ENCODE measurements at regions not wholly inside any gene's neighbourhood (a gene's known extent, or its start where the extent isn't known, plus 50 kb on each side); places are given as distances from the start of the nearest gene placed in this dataset.

DNA sequence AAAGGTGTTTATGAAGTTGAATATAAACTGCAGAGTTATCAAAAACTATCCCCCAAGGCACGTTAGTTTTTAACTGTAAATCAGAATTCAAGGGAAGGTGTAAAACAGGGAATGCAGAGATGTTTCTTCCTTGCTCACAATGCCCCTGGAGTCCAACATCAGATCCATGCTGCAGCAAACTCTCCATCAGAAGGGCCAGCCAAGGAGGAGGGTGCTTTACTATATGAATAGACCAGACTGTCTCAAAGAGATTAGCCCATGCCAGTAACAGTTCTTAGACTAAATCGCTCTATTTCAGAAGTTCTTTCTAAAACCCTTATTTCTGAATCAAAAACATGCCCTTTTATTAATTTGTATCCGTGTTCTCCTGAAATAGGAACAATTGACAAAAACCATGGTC, 362.8 kb upstream of the RPS23 start:
- no peaks in the 10 kb centered on the region for H3K9me3 ChIP-seq (replicated peaks; ENCODE audit: control insufficient read depth, insufficient read depth, low read length)
- no peak for FAIRE-seq
- ChIA-PET RAD21 (ENCODE audit: unreplicated experiment) (interaction anchor here (1.0 to 1.3 kb wide), 4 partner anchors 790 to 918 kb away, joined by 3 to 6 read pairs (median 4); no protein-coding TSS in a partner anchor), SMC1A (ENCODE audit: uncharacterized antibody, unreplicated experiment) (interaction anchor here (0.9 to 2.4 kb wide), 8 partner anchors 18 to 922 kb away, joined by 3 to 11 read pairs (median 4); no protein-coding TSS in a partner anchor), POLR2A (no interaction called here), CTCF (interaction anchor here (0.7 to 2.6 kb wide), 13 partner anchors 17 to 919 kb away, joined by 3 to 18 read pairs (median 5); partner anchors contain the start of gene VCAN)
- H3K36me3 ChIP-seq (ENCODE audit: control insufficient read depth in 2 of 2, insufficient read depth in 2 of 2, low read length in 1 of 2) = no peaks in the 10 kb centered on the region
- no peaks in the 10 kb centered on the region for H3K79me2 ChIP-seq (ENCODE audit: control insufficient read depth, insufficient read depth, low read length)
- H2AFZ ChIP-seq (ENCODE audit: control insufficient read depth, low read depth, low read length) = no peak overlapping the region
- no peak overlapping the region for H3K27ac ChIP-seq (ENCODE audit: control insufficient read depth, insufficient read depth)
- DNase-seq (ENCODE audit: low read depth, low spot score) = no peak
- H4K20me1 ChIP-seq (ENCODE audit: control insufficient read depth, insufficient read depth) = no peaks in the 10 kb centered on the region
- no peaks in the 10 kb centered on the region for H3K4me1 ChIP-seq (ENCODE audit: control insufficient read depth, insufficient read depth, low read length)
- no peak overlapping the region for H3K4me3 ChIP-seq
- H3K27me3 ChIP-seq (replicated peaks in 1 of 2; ENCODE audit: control insufficient read depth in 2 of 2, insufficient read depth in 2 of 2, low read length in 1 of 2) = no peaks in the 10 kb centered on the region; a peak in 1 of 4 replicates
- TF ChIP-seq MXI1 (IDR thresholded peaks at IDR 0.05; ENCODE audit: low read depth, low read length) (no peak), SUPT20H (IDR thresholded peaks at IDR 0.05; ENCODE audit: borderline replicate concordance, control insufficient read depth, low read depth, low read length) (no peak), JUND (IDR thresholded peaks at IDR 0.05; ENCODE audit: low read depth, low read length) (no peak), BCL11A (IDR thresholded peaks at IDR 0.05; ENCODE audit: low read depth, low read length) (no peak), TARDBP (IDR thresholded peaks at IDR 0.05; ENCODE audit: borderline replicate concordance) (no peak), MEF2A (IDR thresholded peaks at IDR 0.05; ENCODE audit: insufficient read depth, low read depth, low read length) (no peak), STAT3 (IDR thresholded peaks at IDR 0.05; ENCODE audit: low read depth, low read length) (no peak), SMAD5 (IDR thresholded peaks at IDR 0.05; ENCODE audit: low read depth) (no peak), GATAD2B (conservative IDR thresholded peaks at IDR 0.05; ENCODE audit: low read depth) (no peak), ZNF217 (IDR thresholded peaks at IDR 0.05) (no peak)
- TF ChIP-seq, protein P1, sequence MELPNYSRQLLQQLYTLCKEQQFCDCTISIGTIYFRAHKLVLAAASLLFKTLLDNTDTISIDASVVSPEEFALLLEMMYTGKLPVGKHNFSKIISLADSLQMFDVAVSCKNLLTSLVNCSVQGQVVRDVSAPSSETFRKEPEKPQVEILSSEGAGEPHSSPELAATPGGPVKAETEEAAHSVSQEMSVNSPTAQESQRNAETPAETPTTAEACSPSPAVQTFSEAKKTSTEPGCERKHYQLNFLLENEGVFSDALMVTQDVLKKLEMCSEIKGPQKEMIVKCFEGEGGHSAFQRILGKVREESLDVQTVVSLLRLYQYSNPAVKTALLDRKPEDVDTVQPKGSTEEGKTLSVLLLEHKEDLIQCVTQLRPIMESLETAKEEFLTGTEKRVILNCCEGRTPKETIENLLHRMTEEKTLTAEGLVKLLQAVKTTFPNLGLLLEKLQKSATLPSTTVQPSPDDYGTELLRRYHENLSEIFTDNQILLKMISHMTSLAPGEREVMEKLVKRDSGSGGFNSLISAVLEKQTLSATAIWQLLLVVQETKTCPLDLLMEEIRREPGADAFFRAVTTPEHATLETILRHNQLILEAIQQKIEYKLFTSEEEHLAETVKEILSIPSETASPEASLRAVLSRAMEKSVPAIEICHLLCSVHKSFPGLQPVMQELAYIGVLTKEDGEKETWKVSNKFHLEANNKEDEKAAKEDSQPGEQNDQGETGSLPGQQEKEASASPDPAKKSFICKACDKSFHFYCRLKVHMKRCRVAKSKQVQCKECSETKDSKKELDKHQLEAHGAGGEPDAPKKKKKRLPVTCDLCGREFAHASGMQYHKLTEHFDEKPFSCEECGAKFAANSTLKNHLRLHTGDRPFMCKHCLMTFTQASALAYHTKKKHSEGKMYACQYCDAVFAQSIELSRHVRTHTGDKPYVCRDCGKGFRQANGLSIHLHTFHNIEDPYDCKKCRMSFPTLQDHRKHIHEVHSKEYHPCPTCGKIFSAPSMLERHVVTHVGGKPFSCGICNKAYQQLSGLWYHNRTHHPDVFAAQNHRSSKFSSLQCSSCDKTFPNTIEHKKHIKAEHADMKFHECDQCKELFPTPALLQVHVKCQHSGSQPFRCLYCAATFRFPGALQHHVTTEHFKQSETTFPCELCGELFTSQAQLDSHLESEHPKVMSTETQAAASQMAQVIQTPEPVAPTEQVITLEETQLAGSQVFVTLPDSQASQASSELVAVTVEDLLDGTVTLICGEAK (IDR thresholded peaks at IDR 0.05; ENCODE audit: borderline replicate concordance) = no peak
- H3K9ac ChIP-seq (ENCODE audit: control insufficient read depth, insufficient read depth, low read length) = no peak overlapping the region
- WGBS (ENCODE audit: insufficient coverage, insufficient replicate concordance, low lambda C conversion rate, missing lambda C conversion rate) = 11% methylated on average over 3 of the region's 3 CpGs
- BruUV-seq (replicated peaks) = no TSS peak
- no peak overlapping the region for H3K4me2 ChIP-seq (ENCODE audit: control insufficient read depth, insufficient read depth)
- in situ Hi-C loops (cut with MboI) = loop anchor here (10.0 to 25.0 kb wide), 2 partner anchors 796 to 924 kb away; no protein-coding TSS in a partner anchor
- intact Hi-C loops (cut with micrococcal nuclease; ENCODE audit: unreplicated experiment) = loop anchor here (1.0 to 5.0 kb wide), 4 partner anchors 151 to 923 kb away; no protein-coding TSS in a partner anchor
- ATAC-seq = no peak

Data from GM12878 (cell line).